ENCODE measurements at regions not wholly inside any gene's neighbourhood (a gene's known extent, or its start where the extent isn't known, plus 50 kb on each side); places are given as distances from the start of the nearest gene placed in this dataset.

DNA sequence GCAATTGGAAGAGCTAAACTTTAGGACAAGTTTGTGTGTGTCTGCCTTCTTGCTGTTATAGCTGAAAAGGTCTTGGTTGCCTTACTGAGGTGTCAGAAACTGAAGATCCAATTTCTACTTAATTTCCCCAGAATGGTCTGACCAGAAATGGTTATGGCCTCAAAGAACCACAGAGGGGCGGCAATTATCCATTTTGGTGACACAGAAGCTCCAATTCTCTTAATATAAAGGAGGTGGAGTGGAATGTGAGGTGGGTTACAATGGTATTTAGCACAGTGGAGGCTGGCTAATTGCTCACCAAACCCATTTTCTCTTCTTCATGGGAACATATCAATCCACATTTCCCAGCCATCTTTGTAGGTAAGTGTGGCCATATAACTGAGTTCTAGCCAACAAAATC is 1157.2 kb downstream of the OLFM4 start:
- WGBS, 4 donors = 29 to 50% (median 41%) methylated on average over 1 of the region's 1 CpG
- intact Hi-C loops (cut with DNase I) = no loop called here
- H3K27ac ChIP-seq = no peak overlapping the region
- H3K4me3 ChIP-seq = no peak overlapping the region
- TF ChIP-seq POLR2A (IDR thresholded peaks at IDR 0.05) = no peak
- TF ChIP-seq, protein P1, sequence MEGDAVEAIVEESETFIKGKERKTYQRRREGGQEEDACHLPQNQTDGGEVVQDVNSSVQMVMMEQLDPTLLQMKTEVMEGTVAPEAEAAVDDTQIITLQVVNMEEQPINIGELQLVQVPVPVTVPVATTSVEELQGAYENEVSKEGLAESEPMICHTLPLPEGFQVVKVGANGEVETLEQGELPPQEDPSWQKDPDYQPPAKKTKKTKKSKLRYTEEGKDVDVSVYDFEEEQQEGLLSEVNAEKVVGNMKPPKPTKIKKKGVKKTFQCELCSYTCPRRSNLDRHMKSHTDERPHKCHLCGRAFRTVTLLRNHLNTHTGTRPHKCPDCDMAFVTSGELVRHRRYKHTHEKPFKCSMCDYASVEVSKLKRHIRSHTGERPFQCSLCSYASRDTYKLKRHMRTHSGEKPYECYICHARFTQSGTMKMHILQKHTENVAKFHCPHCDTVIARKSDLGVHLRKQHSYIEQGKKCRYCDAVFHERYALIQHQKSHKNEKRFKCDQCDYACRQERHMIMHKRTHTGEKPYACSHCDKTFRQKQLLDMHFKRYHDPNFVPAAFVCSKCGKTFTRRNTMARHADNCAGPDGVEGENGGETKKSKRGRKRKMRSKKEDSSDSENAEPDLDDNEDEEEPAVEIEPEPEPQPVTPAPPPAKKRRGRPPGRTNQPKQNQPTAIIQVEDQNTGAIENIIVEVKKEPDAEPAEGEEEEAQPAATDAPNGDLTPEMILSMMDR (IDR thresholded peaks at IDR 0.05) = no peak
- H3K9me3 ChIP-seq (replicated peaks in 1 of 3) = no peaks in the 10 kb centered on the region
- DNase-seq = no peak
- H3K4me1 ChIP-seq (replicated peaks in 1 of 2) = no peaks in the 10 kb centered on the region
- H3K27me3 ChIP-seq = no peaks in the 10 kb centered on the region
- H3K36me3 ChIP-seq (replicated peaks in 1 of 2) = no peaks in the 10 kb centered on the region

DNA sequence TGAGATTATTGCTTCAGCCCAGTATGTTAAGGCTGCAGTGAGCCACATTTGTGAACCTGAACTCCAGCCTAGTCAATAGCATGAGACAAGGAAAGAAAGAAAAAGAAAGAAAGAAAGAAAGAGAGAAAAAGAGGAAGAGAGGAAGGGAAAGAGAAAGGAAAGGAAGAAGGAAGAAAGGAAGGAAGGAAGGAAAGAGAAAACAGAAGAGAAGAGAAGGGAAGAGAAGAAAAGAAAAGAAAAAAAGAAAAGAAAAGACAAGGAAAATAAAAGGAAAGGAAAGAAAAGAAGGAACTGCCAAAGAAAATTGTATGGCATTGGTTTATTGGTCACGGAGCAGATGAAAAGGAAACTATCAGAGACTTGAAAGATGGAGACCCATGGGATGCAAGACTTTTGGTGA is 1158.8 kb downstream of the OLFM4 start:
- 77 to 87% (median 81%) methylated on average over 1 of the region's 1 CpG for WGBS, 4 donors
- TF ChIP-seq, protein P1 (IDR thresholded peaks at IDR 0.05) = no peak
- no peak for TF ChIP-seq POLR2A (IDR thresholded peaks at IDR 0.05)
- H3K9me3 ChIP-seq (replicated peaks in 1 of 3) = no peaks in the 10 kb centered on the region
- no peaks in the 10 kb centered on the region for H3K27me3 ChIP-seq
- H3K4me1 ChIP-seq (replicated peaks in 1 of 2) = no peaks in the 10 kb centered on the region
- intact Hi-C loops (cut with DNase I) = no loop called here
- H3K36me3 ChIP-seq (replicated peaks in 1 of 2) = no peaks in the 10 kb centered on the region
- no peak for DNase-seq
- no peak overlapping the region for H3K4me3 ChIP-seq
- H3K27ac ChIP-seq = no peak overlapping the region

DNA sequence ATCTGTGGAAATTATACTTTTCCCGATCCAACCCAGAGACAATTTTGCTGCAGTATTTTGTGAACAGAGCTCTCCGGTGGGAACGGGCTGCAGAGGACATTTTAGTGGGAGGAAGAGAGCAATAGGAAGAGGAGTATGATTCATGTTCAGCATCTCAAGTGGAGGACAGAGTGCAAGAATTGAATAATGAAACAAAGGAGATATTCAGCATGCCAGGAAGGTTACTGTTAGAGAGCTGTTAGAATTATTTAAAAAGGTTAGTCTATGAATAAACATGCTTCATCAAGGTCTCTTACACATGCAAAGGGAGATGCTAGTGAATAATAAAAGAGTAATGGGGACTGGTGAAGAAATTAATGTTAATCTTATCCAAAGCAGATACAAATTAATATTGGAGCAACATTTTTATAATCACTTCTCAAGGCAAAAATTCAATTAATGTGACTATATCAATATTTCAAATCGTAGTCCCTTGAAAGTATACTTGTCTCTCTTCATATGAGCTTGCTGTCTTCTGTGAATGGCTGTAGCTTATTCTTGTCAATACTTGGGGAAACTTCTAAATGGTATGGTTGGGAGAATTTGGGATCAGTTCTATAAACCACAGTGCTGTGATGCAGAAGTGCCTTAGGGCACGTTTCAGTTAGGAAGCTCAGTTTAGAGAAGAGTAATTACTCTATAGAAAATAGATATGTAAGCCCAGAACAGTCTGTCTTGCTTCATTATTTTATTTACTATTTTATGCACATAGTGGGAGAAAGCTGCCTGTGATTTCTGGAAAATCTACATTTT is 1165.8 kb downstream of the OLFM4 start:
- Histone ChIP-seq H3K4me1 (replicated peaks in 1 of 2) (no peaks in the 10 kb centered on the region), H3K27ac (no peak overlapping the region), H3K36me3 (replicated peaks in 1 of 2) (no peaks in the 10 kb centered on the region), H3K27me3 (no peaks in the 10 kb centered on the region), H3K4me3 (no peak overlapping the region), H3K9me3 (replicated peaks in 1 of 3) (no peaks in the 10 kb centered on the region)
- 57 to 66% (median 62%) methylated on average over 5 of the region's 5 CpGs for WGBS, 4 donors
- no peak for DNase-seq
- no peak for TF ChIP-seq POLR2A (IDR thresholded peaks at IDR 0.05)
- TF ChIP-seq, protein P1 (IDR thresholded peaks at IDR 0.05) = no peak
- intact Hi-C loops (cut with DNase I) = no loop called here

DNA sequence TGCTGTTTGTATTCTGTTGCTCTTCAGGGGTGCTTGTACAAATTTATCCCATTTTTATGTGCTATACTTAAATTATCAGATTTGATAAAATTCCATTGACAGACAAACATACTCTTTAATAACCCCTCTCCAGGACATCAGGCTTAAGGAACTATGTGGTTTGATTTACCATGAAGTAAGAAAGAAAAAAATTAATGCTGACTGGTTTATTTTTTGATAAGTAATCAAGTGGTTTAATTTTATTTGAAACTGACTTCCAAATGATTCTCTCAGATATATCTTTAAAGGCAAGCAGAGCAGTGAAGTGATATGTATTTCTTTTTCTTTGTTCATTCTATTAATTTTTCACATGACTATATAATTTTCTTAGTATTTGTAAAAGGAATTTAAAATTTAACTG is 1168.1 kb downstream of the OLFM4 start:
- H3K4me1 ChIP-seq (replicated peaks in 1 of 2) = no peaks in the 10 kb centered on the region
- H3K9me3 ChIP-seq (replicated peaks in 1 of 3) = no peaks in the 10 kb centered on the region
- intact Hi-C loops (cut with DNase I) = no loop called here
- H3K4me3 ChIP-seq = no peak overlapping the region
- no peaks in the 10 kb centered on the region for H3K27me3 ChIP-seq
- no peak for TF ChIP-seq POLR2A (IDR thresholded peaks at IDR 0.05)
- TF ChIP-seq, protein P1 (IDR thresholded peaks at IDR 0.05) = no peak
- H3K36me3 ChIP-seq (replicated peaks in 1 of 2) = no peaks in the 10 kb centered on the region
- no peak overlapping the region for H3K27ac ChIP-seq
- no peak for DNase-seq
